Upper lobe of left lung (tissue), 6 donors: ENCODE measurements at regions not wholly inside any gene's neighbourhood (a gene's known extent, or its start where the extent isn't known, plus 50 kb on each side); places are given as distances from the start of the nearest gene placed in this dataset.

Source experiments
- ATAC-seq, 2 donors: fragments of 200-7000 bp; cut with Tn5 transposase; one replicate each; pipeline ENCODE4 v1.9.1; 2022; ENCODE audit warnings: mild to moderate bottlenecking in 2 of 2, moderate library complexity in 2 of 2; ENCODE audit not compliant: low FRiP score in 2 of 2
- DNase-seq, 2 donors: peaks; one replicate each; pipeline ENCODE4 v3.0.0-alpha.2; 2019 to 2020
- H3K27ac ChIP-seq, 4 donors: fragments of 200-600 bp; sonication (generic); one replicate each; pipeline ENCODE4 v1.5.1; 2016 to 2019
- H3K27me3 ChIP-seq, 4 donors: fragments of 200-600 bp; sonication (generic); one replicate each; pipeline ENCODE4 v1.5.1; 2017 to 2019
- H3K36me3 ChIP-seq, 4 donors: fragments of 200-600 bp; sonication (generic); one replicate each; pipeline ENCODE4 v1.5.1; 2016 to 2019
- H3K4me1 ChIP-seq, 4 donors: fragments of 200-600 bp; sonication (generic); one replicate each; pipeline ENCODE4 v1.5.1; 2018 to 2019
- H3K4me3 ChIP-seq, 4 donors: fragments of 200-600 bp; sonication (generic); one replicate each; pipeline ENCODE4 v1.5.1; 2017 to 2019; ENCODE audit warnings: mild to moderate bottlenecking in 2 of 4, moderate library complexity in 1 of 4
- H3K9me3 ChIP-seq, 4 donors: fragments of 200-600 bp; sonication (generic); one replicate each; pipeline ENCODE4 v1.5.1; 2018 to 2019
- EP300 ChIP-seq, 4 donors: sonication (generic); formaldehyde crosslinking; IDR thresholded peaks; one replicate each; pipeline ENCODE4 v1.5.1; 2017; ENCODE audit warnings: antibody characterized with exemption in 4 of 4, control low read depth in 2 of 4
- POLR2A ChIP-seq, 4 donors: fragments of 450-650 bp; IDR thresholded peaks; one replicate each; pipeline ENCODE4 v1.5.1; 2016 to 2017; ENCODE audit warnings: antibody characterized with exemption in 4 of 4, mild to moderate bottlenecking in 2 of 4
- POLR2AphosphoS5 ChIP-seq, 2 donors: sonication (generic); formaldehyde crosslinking; IDR thresholded peaks; one replicate each; pipeline ENCODE4 v1.5.1; 2017; ENCODE audit warnings: antibody characterized with exemption in 2 of 2
- WGBS, 2 donors: methylation state at CpG; one replicate each; pipeline ENCODE4 v1.1.5; 2017 to 2018; 5-methylcytosine and 5-hydroxymethylcytosine counted together
- TF ChIP-seq, protein P1 (sequence below), 6 experiments: fragments of 450-650 bp in 4 of 6; fragments of 200-600 bp in 2 of 6; sonication (generic) in 2 of 6; IDR thresholded peaks; one replicate each; pipeline ENCODE4 v1.5.1; 2016 to 2019; ENCODE audit warnings: antibody characterized with exemption in 6 of 6
- donor health status: DM: no; HTN: no; CAD: no; lungs with moderate emphysema.
- donor health status: DM: no; HTN: yes; CAD: no; lungs with severe emphysema.

DNA sequence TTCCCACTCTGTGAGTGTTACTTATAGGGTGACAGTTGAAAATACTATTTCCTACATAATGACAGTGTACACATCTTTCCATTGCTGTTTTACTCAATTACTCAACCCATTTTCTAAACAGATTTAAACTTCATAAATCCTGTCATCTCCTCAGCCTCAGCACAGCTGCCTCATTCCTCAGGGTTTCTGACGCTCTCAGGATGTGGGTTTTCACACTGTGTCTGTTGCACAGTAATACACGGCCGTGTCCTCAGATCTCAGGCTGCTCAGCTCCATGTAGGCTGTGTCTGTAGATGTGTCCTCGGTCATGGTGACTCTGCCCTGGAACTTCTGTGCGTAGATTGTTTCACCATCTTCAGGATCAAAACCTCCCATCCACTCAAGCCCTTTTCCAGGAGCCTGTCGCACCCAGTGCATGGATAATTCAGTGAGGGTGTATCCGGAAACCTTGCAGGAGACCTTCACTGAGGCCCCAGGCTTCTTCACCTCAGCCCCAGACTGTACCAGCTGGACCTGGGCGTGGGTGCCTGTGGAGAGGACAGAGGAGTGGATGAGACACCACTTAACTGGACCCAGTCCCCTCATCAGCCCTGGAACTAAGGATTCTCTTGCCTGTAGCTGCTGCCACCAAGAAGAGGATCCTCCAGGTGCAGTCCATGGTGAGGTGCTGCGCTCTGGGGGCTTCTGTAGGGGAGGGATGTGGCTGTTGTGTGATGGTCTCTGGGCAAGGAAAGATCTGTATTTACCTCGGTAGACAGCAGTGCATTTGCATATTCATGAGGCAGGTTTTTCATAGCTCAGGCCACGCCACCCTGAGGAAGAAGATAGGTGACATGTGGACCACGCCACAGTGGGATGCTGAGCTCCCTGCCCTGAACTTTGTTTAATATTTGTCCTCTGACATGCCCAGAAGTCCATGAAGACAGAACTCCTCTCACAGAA is 750.2 kb downstream of the TMEM121 start:
- ATAC-seq (no peak), DNase-seq (no peak)
- H3K4me1 ChIP-seq = no peaks in the 10 kb centered on the region
- H3K9me3 ChIP-seq = no peaks in the 10 kb centered on the region
- WGBS, 2 donors = 48 to 58% methylated on average over 11 to 12 of the region's 12 CpGs
- no peaks in the 10 kb centered on the region for H3K36me3 ChIP-seq
- no peak overlapping the region for H3K27ac ChIP-seq
- TF ChIP-seq EP300 (IDR thresholded peaks at IDR 0.05) = no peak
- no peak for TF ChIP-seq POLR2A (IDR thresholded peaks at IDR 0.05)
- TF ChIP-seq, protein P1, sequence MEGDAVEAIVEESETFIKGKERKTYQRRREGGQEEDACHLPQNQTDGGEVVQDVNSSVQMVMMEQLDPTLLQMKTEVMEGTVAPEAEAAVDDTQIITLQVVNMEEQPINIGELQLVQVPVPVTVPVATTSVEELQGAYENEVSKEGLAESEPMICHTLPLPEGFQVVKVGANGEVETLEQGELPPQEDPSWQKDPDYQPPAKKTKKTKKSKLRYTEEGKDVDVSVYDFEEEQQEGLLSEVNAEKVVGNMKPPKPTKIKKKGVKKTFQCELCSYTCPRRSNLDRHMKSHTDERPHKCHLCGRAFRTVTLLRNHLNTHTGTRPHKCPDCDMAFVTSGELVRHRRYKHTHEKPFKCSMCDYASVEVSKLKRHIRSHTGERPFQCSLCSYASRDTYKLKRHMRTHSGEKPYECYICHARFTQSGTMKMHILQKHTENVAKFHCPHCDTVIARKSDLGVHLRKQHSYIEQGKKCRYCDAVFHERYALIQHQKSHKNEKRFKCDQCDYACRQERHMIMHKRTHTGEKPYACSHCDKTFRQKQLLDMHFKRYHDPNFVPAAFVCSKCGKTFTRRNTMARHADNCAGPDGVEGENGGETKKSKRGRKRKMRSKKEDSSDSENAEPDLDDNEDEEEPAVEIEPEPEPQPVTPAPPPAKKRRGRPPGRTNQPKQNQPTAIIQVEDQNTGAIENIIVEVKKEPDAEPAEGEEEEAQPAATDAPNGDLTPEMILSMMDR (IDR thresholded peaks at IDR 0.05) = no peak
- TF ChIP-seq POLR2AphosphoS5 (IDR thresholded peaks at IDR 0.05) = no peak
- no peak overlapping the region for H3K4me3 ChIP-seq
- no peaks in the 10 kb centered on the region for H3K27me3 ChIP-seq

DNA sequence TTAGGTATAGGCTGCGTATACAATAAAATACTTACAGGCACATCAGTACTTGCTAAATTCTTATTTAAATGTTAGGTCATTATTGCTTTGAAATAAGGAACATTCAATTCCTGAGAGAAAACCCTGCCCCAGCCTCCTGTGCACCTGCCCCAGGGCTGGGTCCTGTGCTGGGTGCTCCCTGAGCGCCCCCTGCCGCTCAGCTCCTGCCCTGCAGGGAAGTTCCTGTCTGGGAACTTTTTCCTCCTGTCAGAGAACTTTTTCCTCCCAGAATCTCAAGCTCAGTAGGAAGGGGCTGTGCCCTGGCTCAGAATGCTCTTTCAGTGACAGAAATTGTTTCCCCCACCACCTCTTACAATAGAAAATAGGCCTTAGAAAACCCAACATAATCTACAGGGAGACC is 751.1 kb downstream of the TMEM121 start:
- WGBS, 2 donors = 27 to 32% methylated on average over 3 of the region's 3 CpGs
- H3K4me3 ChIP-seq = no peak overlapping the region
- H3K27ac ChIP-seq = no peak overlapping the region
- ATAC-seq = no peak
- peak in 1 of 2 donors; percentile 74 for DNase-seq
- TF ChIP-seq POLR2AphosphoS5 (IDR thresholded peaks at IDR 0.05) (no peak), POLR2A (IDR thresholded peaks at IDR 0.05) (no peak)
- TF ChIP-seq, protein P1 (IDR thresholded peaks at IDR 0.05) = peak in 3 of 6 experiments; percentile 14 to 47 (median 22)
- no peaks in the 10 kb centered on the region for H3K4me1 ChIP-seq
- H3K9me3 ChIP-seq = no peaks in the 10 kb centered on the region
- H3K27me3 ChIP-seq = no peaks in the 10 kb centered on the region
- H3K36me3 ChIP-seq = no peaks in the 10 kb centered on the region

DNA sequence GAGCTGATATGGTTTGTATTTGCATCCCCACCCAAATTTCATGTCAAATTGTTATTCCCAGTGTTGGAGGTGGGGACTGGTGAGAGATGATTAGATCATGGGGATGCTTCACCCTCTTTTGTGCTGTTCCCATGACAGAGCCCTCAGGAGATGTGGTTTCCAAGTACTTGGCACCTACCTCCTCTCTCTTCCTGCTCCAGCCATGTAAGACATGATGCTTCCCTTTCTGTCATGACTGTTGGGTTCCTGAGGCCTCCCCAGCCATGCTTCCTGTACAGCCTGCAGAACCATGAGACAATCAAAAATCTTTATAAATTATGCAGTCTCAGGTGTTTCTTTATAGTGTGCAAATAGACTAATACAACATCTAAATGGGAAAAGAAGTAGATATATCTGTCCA is 754.5 kb downstream of the TMEM121 start:
- H3K36me3 ChIP-seq = no peaks in the 10 kb centered on the region
- no peak overlapping the region for H3K27ac ChIP-seq
- H3K4me3 ChIP-seq = no peak overlapping the region
- TF ChIP-seq, protein P1 (IDR thresholded peaks at IDR 0.05) = no peak
- no peak for TF ChIP-seq POLR2AphosphoS5 (IDR thresholded peaks at IDR 0.05)
- no peak for TF ChIP-seq POLR2A (IDR thresholded peaks at IDR 0.05)
- no peak for TF ChIP-seq EP300 (IDR thresholded peaks at IDR 0.05)
- DNase-seq (no peak), ATAC-seq (no peak)
- H3K4me1 ChIP-seq = no peaks in the 10 kb centered on the region
- H3K9me3 ChIP-seq = no peaks in the 10 kb centered on the region
- no peaks in the 10 kb centered on the region for H3K27me3 ChIP-seq

DNA sequence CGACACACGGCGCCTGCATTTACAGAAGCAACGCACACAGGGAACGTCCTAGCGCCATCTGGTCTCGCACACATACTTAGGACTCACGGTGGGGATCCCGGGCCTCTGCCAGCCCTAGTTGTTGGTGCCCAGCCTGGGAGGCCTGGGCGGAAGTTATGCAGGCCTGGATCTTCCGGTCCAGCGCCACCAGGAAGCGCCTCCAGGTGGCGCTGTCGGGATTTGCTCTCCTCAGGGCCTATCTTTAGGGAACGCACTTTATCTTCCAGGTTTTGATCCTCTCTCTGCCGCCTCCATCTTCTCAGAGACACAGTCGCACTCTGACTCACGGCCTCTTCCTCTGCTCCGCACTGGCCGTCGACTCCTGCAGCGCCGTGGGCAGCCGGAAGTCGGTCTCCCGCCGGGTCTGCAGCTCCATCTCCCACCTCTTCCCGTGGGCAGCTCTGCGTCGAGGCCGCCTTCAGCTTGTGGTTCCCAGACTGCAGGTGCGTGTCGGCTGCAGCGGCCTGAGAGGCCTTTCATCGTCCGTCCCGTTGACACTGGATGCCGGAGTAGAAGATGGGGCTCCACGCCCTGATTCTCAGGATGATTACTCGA is 760.4 kb downstream of the TMEM121 start:
- Histone ChIP-seq H3K4me1 (no peaks in the 10 kb centered on the region), H3K36me3 (no peaks in the 10 kb centered on the region), H3K9me3 (no peaks in the 10 kb centered on the region), H3K27ac (no peak overlapping the region), H3K4me3 (no peak overlapping the region), H3K27me3 (no peaks in the 10 kb centered on the region)
- 84 to 86% methylated on average over 41 of the region's 41 CpGs for WGBS, 2 donors
- ATAC-seq (peak in 1 of 2 donors; percentile 34), DNase-seq (peak in 1 of 2 donors; percentile 73)
- TF ChIP-seq, protein P1 (IDR thresholded peaks at IDR 0.05) = peak in 1 of 6 experiments; percentile 35
- TF ChIP-seq EP300 (IDR thresholded peaks at IDR 0.05) = no peak
